ENCODE measurements at regions not wholly inside any gene's neighbourhood (a gene's known extent, or its start where the extent isn't known, plus 50 kb on each side); places are given as distances from the start of the nearest gene placed in this dataset.

GRCh38 chr3:68614087-68614486 is 318.3 kb downstream of the TAFA4 start:
- TF ChIP-seq, protein P1, sequence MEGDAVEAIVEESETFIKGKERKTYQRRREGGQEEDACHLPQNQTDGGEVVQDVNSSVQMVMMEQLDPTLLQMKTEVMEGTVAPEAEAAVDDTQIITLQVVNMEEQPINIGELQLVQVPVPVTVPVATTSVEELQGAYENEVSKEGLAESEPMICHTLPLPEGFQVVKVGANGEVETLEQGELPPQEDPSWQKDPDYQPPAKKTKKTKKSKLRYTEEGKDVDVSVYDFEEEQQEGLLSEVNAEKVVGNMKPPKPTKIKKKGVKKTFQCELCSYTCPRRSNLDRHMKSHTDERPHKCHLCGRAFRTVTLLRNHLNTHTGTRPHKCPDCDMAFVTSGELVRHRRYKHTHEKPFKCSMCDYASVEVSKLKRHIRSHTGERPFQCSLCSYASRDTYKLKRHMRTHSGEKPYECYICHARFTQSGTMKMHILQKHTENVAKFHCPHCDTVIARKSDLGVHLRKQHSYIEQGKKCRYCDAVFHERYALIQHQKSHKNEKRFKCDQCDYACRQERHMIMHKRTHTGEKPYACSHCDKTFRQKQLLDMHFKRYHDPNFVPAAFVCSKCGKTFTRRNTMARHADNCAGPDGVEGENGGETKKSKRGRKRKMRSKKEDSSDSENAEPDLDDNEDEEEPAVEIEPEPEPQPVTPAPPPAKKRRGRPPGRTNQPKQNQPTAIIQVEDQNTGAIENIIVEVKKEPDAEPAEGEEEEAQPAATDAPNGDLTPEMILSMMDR (IDR thresholded peaks at IDR 0.05): no peak
- ATAC-seq (no peak), DNase-seq (no peak)
- Histone ChIP-seq H3K27ac (no peak overlapping the region), H3K9me3 (no peaks in the 10 kb centered on the region), H3K36me3 (ENCODE audit: insufficient read depth in 1 of 2, low read depth in 1 of 2) (no peaks in the 10 kb centered on the region), H3K4me1 (no peaks in the 10 kb centered on the region), H3K27me3 (ENCODE audit: insufficient read depth in 3 of 3, low read length in 2 of 3) (no peaks in the 10 kb centered on the region), H3K4me3 (no peak overlapping the region)
- 77 to 86% (median 85%) methylated on average over 6 of the region's 6 CpGs for WGBS, 3 donors
- intact Hi-C loops (cut with DNase I): no loop called here

- ATAC-seq: no peak
- TF ChIP-seq, protein P1 (IDR thresholded peaks at IDR 0.05): no peak
- Histone ChIP-seq H3K4me3 (no peak overlapping the region), H3K27ac (no peak overlapping the region), H3K27me3 (ENCODE audit: insufficient read depth in 3 of 3, low read length in 2 of 3) (no peaks in the 10 kb centered on the region), H3K36me3 (ENCODE audit: insufficient read depth in 1 of 2, low read depth in 1 of 2) (no peaks in the 10 kb centered on the region), H3K9me3 (peaks cover 7% of the 10 kb centered on the region), H3K4me1 (no peaks in the 10 kb centered on the region)
- intact Hi-C loops (cut with DNase I): no loop called here
- DNase-seq: no peak
- 84 to 90% (median 84%) methylated on average over 2 of the region's 2 CpGs for WGBS, 3 donors
These were observed 361.0 kb downstream of the TAFA4 start for GRCh38 chr3:68571321-68571720.

DNA sequence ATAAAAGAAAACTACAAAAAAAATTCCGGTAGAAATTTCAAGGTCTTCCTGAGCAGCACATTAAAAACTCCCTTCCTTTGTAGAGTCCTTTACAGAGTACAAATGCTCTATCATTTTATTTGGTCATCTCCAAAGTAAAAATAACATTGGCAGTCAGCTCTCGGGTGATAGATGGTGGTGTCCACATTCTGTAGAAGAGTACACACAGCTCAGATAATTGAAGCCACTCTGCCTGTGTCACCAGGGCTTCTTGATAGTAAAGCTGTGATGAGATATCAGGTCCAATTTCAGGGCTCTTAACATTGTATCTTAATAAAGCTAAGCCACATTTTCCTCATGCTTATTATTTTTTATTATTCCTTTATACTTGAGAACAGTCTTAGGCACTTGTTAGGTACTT is 371.6 kb downstream of the TAFA4 start:
- ATAC-seq (no peak), DNase-seq (no peak)
- intact Hi-C loops (cut with DNase I): no loop called here
- 62 to 74% (median 64%) methylated on average over 2 of the region's 2 CpGs for WGBS, 3 donors
- Histone ChIP-seq H3K4me1 (no peaks in the 10 kb centered on the region), H3K4me3 (no peak overlapping the region), H3K27ac (no peak overlapping the region), H3K9me3 (no peaks in the 10 kb centered on the region), H3K27me3 (ENCODE audit: insufficient read depth in 3 of 3, low read length in 2 of 3) (no peaks in the 10 kb centered on the region), H3K36me3 (ENCODE audit: insufficient read depth in 1 of 2, low read depth in 1 of 2) (no peaks in the 10 kb centered on the region)
- TF ChIP-seq, protein P1 (IDR thresholded peaks at IDR 0.05): no peak

DNA sequence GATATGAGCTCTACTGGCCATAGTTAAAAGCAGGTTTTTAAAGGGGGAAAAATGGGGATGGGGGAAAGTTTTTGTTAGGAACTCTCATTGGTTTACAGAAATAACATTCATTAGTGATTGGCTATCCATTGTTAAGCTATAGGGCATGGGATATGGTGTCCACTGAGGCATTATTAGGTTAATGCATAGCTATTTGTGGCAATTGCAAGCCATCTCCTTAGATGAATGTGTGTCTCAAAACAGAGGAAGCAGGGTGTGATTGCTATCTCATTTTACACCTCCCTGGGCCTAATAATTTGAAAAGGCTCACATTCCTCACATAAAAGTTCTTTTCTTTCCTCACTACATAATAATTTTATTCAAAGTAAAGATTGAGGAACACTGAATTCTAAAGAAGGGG is 396.6 kb downstream of the TAFA4 start:
- intact Hi-C loops (cut with DNase I): no loop called here
- no peak for ATAC-seq
- Histone ChIP-seq H3K27ac (no peak overlapping the region), H3K4me3 (no peak overlapping the region), H3K9me3 (no peaks in the 10 kb centered on the region), H3K27me3 (ENCODE audit: insufficient read depth in 3 of 3, low read length in 2 of 3) (no peaks in the 10 kb centered on the region), H3K36me3 (ENCODE audit: insufficient read depth in 1 of 2, low read depth in 1 of 2) (no peaks in the 10 kb centered on the region), H3K4me1 (no peaks in the 10 kb centered on the region)
- TF ChIP-seq, protein P1 (IDR thresholded peaks at IDR 0.05): no peak
- no peak for DNase-seq

DNA sequence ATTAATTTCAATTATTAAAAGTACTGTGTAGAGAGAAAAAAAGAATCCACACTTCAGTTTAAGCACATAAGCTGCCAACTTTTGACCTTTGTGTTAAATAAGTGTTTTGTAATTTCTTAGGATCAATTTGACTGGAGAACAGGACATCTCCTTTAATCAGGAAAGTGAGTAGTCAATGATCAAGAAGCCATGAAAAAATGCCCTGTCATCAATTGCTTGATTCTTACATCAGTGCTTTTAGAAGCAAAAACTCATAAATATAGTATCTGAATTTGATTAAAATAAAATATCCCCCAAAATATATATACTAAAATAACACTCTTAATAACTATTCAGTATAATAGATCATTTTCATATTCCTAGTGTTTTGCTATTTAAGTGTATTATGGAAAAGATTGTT is 409.0 kb downstream of the TAFA4 start:
- no peak for DNase-seq
- no peak for ATAC-seq
- Histone ChIP-seq H3K27me3 (ENCODE audit: insufficient read depth in 3 of 3, low read length in 2 of 3) (peaks cover 0 to 2% (median 0%) of the 10 kb centered on the region in 3 donors), H3K27ac (no peak overlapping the region), H3K9me3 (no peaks in the 10 kb centered on the region), H3K4me3 (no peak overlapping the region), H3K4me1 (no peaks in the 10 kb centered on the region), H3K36me3 (ENCODE audit: insufficient read depth in 1 of 2, low read depth in 1 of 2) (no peaks in the 10 kb centered on the region)
- intact Hi-C loops (cut with DNase I): no loop called here
- TF ChIP-seq, protein P1 (IDR thresholded peaks at IDR 0.05): no peak
